GM12874 (cell line): ENCODE measurements at regions not wholly inside any gene's neighbourhood (a gene's known extent, or its start where the extent isn't known, plus 50 kb on each side); places are given as distances from the start of the nearest gene placed in this dataset.

Experiments used
- CTCF ChIP-seq: IDR thresholded peaks from 2 replicates; pipeline ENCODE4 v1.5.1; 2011; ENCODE audit warnings: low read depth, mild to moderate bottlenecking, control low read depth, low read length, moderate library complexity; ENCODE audit not compliant: insufficient read depth

GRCh38 chr6:106894978-106895702 is 79.4 kb downstream of the CD24 start:
- no peak for TF ChIP-seq CTCF

GRCh38 chr6:106892186-106892585 is 82.3 kb downstream of the CD24 start:
- TF ChIP-seq CTCF: no peak

GRCh38 chr6:106890447-106890846 is 84.1 kb downstream of the CD24 start:
- no peak for TF ChIP-seq CTCF

- no peak for TF ChIP-seq CTCF
These were observed 84.8 kb downstream of the CD24 start for GRCh38 chr6:106889692-106890091.

- no peak for TF ChIP-seq CTCF
These were observed 87.4 kb downstream of the CD24 start for GRCh38 chr6:106886922-106887797.

GRCh38 chr6:106886081-106886843 is 88.3 kb downstream of the CD24 start:
- TF ChIP-seq CTCF: no peak

- no peak for TF ChIP-seq CTCF
These were observed 88.8 kb downstream of the CD24 start for GRCh38 chr6:106885679-106886078.
